Stimulated activated naive CD4-positive, alpha-beta T cell treated with Interleukin-2 at 50 U/mL for 16 hours (primary cell): ENCODE measurements at regions not wholly inside any gene's neighbourhood (a gene's known extent, or its start where the extent isn't known, plus 50 kb on each side); places are given as distances from the start of the nearest gene placed in this dataset.

ENCODE experiments used
- DNase-seq: peaks from one replicate; lab custom pipeline; 2025; lab: John Stamatoyannopoulos, UW

DNA sequence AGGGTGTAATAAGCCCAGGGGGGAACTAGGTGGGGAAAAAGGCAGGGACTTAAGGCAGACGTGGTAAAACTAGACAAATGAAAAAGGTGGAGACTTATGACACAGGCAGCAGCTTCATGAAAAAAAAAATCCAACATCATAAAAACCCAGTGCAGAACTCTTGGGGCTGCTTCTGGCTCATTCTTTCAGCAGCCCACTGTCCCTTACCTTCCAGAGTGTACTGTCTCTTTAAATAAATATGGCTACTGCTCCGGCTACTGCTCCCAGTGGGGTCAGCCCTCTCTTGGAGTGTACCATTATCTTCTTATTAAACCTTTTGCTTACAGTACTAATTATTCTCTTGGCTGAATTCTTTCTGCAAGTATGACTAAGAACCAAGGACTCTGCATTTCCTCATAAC, 699.5 kb downstream of the DSC3 start:
- no peak for DNase-seq

DNA sequence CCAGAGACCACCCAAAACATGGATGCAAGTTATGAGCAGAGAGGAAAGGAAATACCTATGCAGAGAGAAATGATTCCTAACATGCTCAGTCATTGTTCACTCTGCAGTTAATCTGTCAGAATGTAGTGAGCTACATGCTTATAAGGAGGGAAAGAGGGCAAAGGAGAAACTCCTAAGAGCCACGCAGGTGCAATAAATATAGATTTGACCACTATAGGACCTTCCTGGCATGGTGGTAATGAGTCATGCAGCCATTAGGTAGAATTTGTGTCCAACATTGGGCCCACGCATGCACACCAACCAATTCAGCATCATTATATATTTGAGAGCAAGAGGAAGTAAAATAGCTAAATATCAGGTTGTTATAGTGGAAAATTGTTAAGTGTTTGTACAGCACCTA, 699.9 kb downstream of the DSC3 start:
- no peak for DNase-seq

DNA sequence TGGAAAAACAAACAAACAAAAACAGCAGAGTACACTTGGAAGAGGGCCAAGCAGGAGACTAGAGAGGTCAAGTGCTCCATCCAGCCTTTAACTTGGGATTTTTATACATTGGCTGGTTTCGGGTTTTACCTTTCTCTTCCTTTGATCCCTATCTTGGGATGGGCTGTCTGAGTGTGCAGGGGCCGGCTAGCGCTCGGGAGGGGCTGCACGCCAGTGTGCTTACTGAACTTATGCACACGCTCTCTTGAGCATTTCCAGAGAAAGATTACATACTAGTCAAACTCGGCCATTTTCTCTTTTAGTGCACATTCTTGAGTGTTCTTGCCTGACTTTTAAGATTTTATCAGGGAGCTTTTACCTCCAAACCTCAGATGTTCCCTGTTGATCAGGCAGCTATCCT, 707.8 kb downstream of the DSC3 start:
- no peak for DNase-seq

- DNase-seq = no peak
These were observed 709.2 kb downstream of the DSC3 start for GRCh38 chr18:30333310-30333709.

- DNase-seq = no peak
These were observed 713.7 kb downstream of the DSC3 start for GRCh38 chr18:30328839-30329238.

- DNase-seq = no peak
These were observed 740.4 kb downstream of the DSC3 start for GRCh38 chr18:30302181-30302580.

DNA sequence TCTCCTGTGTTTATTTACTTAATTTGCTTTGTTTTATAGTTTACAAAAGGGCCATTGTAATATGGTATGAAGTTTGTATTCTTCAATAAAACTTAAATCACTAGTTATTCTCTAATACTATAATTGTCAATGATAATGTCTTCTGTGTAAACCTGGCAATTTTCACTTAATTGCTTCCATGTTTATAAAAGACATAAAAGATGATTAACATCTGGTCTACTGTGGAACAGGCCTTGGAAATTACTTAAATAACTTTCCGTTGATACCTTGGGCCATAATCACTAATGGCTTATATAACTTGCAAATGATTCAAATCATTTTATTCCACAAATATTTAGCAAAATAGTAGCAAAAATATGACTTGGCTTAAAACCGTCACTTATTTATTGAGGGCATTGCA, 743.8 kb downstream of the DSC3 start:
- DNase-seq = no peak

GRCh38 chr18:30288662-30289414, 753.7 kb downstream of the DSC3 start:
- DNase-seq = no peak

GRCh38 chr18:30280861-30281470, 761.6 kb downstream of the DSC3 start:
- no peak for DNase-seq

DNA sequence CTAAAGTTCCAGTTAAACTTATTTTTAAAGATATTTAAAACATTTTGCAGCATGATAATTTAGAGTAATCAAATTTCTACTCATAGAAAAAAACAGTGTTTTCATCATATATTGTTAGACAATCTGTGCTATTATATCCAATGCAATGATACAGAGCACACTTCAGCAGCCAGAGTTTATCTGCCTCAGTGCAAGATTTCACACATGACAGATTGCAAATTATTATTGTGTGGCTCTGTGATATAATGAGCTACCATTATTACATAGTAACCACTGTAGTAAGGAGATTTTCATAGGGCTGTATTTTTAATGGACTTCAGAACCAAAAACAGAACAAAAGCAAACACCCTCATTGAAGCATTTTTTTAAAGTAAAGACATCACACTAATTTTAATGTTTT, 762.4 kb downstream of the DSC3 start:
- DNase-seq = no peak

- DNase-seq = no peak
These were observed 764.9 kb downstream of the DSC3 start for GRCh38 chr18:30277676-30278075.

- DNase-seq = no peak
These were observed 770.8 kb downstream of the DSC3 start for GRCh38 chr18:30271716-30272115.

DNA sequence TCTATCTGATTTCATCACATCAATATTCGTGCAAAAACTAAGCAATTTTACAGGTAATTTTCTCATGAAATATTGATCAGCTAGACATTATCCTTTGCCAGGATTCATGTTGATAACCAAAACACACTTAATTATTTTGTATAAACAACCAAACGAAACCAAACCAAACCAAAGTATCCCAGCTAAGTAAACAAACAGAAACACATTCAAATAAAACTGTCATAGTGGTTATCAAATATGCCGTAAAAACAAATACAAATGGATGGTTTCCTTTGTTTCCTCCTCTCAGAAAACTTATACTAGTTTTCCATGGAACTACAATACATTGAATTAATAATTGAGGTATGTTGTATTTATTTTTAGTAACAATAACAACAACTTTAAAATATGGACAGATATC, 777.4 kb downstream of the DSC3 start:
- DNase-seq = no peak

DNA sequence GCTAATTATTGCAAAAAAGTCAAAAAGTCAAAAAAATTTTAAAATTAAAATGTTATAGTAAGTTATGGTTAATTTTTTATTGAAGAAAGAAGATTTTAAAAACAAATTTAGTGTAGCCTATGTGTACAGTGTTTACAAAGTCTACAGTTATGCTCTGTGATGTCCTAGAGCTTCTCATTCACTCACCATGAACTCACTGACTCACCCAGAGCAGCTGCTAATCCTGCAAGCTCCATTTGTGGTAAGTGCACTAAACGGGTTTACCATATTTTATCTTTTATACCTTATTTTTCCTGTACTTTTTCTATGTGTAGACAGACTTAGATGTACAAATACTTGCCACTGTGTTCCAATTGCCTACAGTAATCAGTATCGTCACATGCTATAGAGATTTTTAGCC, 788.2 kb downstream of the DSC3 start:
- DNase-seq = no peak

DNA sequence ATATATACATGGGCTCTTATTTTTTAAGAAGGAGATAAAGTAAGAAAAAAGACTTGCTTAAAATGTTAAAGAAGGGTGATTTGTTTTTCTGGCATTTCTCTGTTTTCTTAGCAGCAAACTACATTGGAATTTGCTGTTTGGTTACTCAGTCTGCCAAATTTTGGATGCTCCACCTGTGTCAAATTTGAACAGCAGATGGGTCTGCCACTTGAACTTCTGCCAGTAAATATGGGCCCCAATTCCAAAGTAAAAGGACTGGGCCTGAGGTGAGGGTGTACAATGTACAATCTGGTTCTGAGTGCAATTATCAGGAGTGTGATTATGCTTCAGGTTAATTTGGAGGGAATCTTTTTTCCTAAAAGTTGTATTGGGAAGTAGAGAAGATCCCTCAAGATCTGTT, 794.5 kb downstream of the DSC3 start:
- no peak for DNase-seq

DNA sequence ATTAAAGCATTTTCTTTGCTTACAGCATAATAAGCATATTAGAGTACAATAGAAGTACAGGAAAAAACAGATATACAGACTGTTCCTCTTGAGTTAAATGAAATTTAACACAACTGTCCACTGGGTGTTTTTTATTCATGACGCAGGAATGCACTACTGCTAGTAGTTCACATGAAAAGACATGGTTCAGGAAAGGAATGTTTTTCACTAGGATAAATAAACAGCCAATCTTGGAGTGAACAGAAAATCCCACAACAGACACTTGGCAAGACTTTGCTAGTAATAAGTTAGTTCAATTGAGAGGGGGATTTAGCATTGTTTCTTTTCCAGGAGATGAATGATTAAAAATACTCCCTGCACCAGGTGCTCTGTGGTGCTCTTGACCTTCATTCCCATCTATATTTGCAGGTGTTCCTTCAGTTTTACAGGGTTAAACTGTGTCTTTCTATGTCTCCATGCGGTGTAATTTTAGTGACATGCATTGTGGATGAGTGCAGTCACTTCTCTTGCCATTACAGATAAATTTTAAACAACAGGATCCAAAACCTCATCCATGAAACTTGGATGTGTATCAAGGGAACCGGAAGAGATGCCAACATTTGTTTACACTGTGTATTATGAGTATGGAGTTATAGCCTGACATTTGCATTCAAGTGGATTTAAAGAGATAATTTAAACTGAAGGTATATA, 796.6 kb downstream of the DSC3 start:
- no peak for DNase-seq

GRCh38 chr18:30234755-30235154, 807.8 kb downstream of the DSC3 start:
- DNase-seq = no peak

DNA sequence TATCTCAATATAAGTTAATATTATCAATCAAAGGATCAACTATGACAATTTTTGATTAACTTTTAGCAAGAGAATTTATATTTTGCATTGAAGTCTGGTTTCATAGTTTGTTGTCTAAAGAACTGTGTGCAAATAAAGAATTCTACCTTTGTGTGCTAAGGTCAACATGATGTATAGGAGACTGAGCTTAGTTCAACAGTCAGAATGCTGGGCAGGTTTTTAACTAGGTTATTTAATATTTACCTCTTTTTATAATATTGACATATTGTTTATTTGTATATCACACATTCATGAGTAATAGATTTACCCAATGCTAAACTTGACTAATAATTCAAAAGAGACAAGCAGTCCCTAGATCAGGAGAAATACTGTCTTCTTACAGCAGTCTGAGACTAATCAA, 831.4 kb downstream of the DSC3 start:
- DNase-seq = no peak

- no peak for DNase-seq
These were observed 834.0 kb downstream of the DSC3 start for GRCh38 chr18:30208546-30208945.

GRCh38 chr18:30192216-30192615, 850.3 kb downstream of the DSC3 start:
- no peak for DNase-seq

DNA sequence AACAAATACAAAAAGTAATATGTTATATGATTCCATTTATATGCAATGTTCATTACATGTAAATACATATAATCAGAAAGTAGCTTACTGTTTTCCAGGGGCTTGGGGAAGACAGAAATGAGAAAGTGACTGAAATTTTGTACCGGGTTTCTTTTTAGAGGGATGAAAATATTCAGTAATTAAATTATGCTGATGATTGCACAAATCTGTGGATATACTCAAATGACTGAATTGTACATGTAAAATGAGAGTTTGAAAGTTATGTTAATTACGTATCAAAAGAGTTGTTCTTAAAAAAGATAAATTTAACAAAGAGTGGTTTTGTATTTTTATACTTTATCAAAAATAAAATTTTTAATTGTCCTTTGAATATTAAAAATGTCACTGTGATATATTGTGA, 856.3 kb downstream of the DSC3 start:
- no peak for DNase-seq

DNA sequence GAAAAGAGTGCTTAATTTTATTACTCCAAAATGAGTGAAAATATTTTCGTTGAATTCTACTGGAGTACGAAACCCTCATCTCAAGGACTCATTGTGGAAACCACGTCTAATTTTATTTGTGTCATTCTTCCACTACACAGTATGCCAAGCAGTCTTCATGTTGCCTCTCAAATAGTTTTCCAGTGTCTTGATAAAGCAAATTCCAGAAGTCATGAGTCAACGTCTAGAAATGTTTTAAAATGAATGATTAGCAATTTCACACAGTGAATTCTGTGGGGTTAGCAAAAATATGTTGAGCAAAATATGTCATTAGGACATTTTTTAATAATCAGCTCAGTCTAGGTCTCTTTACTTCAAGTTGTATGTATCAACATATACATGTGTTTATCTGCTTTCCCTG, 865.5 kb downstream of the DSC3 start:
- DNase-seq = no peak

- DNase-seq = no peak
These were observed 866.8 kb downstream of the DSC3 start for GRCh38 chr18:30175621-30176225.
